ENCODE measurements at regions not wholly inside any gene's neighbourhood (a gene's known extent, or its start where the extent isn't known, plus 50 kb on each side); places are given as distances from the start of the nearest gene placed in this dataset.
A peak's percentile ranks its signal among the peaks of the same experiment; 100 is the strongest.

GRCh38 chr7:148940702-148941597, 56.9 kb upstream of the EZH2 start (continued):
- TF ChIP-seq, protein P1, sequence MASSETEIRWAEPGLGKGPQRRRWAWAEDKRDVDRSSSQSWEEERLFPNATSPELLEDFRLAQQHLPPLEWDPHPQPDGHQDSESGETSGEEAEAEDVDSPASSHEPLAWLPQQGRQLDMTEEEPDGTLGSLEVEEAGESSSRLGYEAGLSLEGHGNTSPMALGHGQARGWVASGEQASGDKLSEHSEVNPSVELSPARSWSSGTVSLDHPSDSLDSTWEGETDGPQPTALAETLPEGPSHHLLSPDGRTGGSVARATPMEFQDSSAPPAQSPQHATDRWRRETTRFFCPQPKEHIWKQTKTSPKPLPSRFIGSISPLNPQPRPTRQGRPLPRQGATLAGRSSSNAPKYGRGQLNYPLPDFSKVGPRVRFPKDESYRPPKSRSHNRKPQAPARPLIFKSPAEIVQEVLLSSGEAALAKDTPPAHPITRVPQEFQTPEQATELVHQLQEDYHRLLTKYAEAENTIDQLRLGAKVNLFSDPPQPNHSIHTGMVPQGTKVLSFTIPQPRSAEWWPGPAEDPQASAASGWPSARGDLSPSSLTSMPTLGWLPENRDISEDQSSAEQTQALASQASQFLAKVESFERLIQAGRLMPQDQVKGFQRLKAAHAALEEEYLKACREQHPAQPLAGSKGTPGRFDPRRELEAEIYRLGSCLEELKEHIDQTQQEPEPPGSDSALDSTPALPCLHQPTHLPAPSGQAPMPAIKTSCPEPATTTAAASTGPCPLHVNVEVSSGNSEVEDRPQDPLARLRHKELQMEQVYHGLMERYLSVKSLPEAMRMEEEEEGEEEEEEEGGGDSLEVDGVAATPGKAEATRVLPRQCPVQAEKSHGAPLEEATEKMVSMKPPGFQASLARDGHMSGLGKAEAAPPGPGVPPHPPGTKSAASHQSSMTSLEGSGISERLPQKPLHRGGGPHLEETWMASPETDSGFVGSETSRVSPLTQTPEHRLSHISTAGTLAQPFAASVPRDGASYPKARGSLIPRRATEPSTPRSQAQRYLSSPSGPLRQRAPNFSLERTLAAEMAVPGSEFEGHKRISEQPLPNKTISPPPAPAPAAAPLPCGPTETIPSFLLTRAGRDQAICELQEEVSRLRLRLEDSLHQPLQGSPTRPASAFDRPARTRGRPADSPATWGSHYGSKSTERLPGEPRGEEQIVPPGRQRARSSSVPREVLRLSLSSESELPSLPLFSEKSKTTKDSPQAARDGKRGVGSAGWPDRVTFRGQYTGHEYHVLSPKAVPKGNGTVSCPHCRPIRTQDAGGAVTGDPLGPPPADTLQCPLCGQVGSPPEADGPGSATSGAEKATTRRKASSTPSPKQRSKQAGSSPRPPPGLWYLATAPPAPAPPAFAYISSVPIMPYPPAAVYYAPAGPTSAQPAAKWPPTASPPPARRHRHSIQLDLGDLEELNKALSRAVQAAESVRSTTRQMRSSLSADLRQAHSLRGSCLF (CRISPR knock-in tag; IDR thresholded peaks at IDR 0.05; ENCODE audit: borderline replicate concordance), result no peak
- TF ChIP-seq ZNF280B (CRISPR knock-in tag; IDR thresholded peaks at IDR 0.05; ENCODE audit: borderline replicate concordance), result 0 out of 2 replicates have a peak, but pooled peaks have one; percentile 57
- no peak for TF ChIP-seq ZMAT5 (CRISPR knock-in tag; IDR thresholded peaks at IDR 0.05; ENCODE audit: borderline replicate concordance, low read depth)
- peak; percentile 51; the same call in 1 of the 2 replicates for TF ChIP-seq HOXA3 (CRISPR knock-in tag; IDR thresholded peaks at IDR 0.05)
- TF ChIP-seq ONECUT2 (CRISPR knock-in tag; IDR thresholded peaks at IDR 0.05), result 0 out of 2 replicates have a peak, but pooled peaks have one; percentile 39
- TF ChIP-seq ELF1 (CRISPR knock-in tag; IDR thresholded peaks at IDR 0.05), result no peak
- TF ChIP-seq SYNCRIP (IDR thresholded peaks at IDR 0.05; ENCODE audit: insufficient read depth, low read depth, low read length), result no peak
- no peak for TF ChIP-seq CENPT (CRISPR knock-in tag; IDR thresholded peaks at IDR 0.05; ENCODE audit: low read depth)
- no peak for TF ChIP-seq DPF2 (CRISPR knock-in tag; IDR thresholded peaks at IDR 0.05; ENCODE audit: borderline replicate concordance, low read depth)
- TF ChIP-seq ZFP1 (CRISPR knock-in tag; IDR thresholded peaks at IDR 0.05), result no peak; the same call in none of the 2 replicates
- no peak for TF ChIP-seq SCMH1 (CRISPR knock-in tag; IDR thresholded peaks at IDR 0.05; ENCODE audit: borderline replicate concordance)
- TF ChIP-seq CREB1 (IDR thresholded peaks at IDR 0.05), result no peak
- peak; percentile 40; the same call in 1 of the 2 replicates for TF ChIP-seq CREB1 (CRISPR knock-in tag; IDR thresholded peaks at IDR 0.05)
- no peak for TF ChIP-seq HMG20A (CRISPR knock-in tag; IDR thresholded peaks at IDR 0.05; ENCODE audit: borderline replicate concordance)
- TF ChIP-seq ZNF503 (CRISPR knock-in tag; IDR thresholded peaks at IDR 0.05), result no peak
- no peak for TF ChIP-seq ZNF790 (CRISPR knock-in tag; IDR thresholded peaks at IDR 0.05; ENCODE audit: borderline replicate concordance)
- TF ChIP-seq BHLHE40 (IDR thresholded peaks at IDR 0.05; ENCODE audit: low read length), result peak; percentile 34; the same call in 1 of the 2 replicates
- TF ChIP-seq ZNF768 (CRISPR knock-in tag; IDR thresholded peaks at IDR 0.05), result peak; percentile 74; the same call in 1 of the 2 replicates
- no peak for TF ChIP-seq PTBP1 (IDR thresholded peaks at IDR 0.05; ENCODE audit: low read depth, low read length, poor library complexity, severe bottlenecking)
